ENCODE measurements at regions not wholly inside any gene's neighbourhood (a gene's known extent, or its start where the extent isn't known, plus 50 kb on each side); places are given as distances from the start of the nearest gene placed in this dataset.

DNA sequence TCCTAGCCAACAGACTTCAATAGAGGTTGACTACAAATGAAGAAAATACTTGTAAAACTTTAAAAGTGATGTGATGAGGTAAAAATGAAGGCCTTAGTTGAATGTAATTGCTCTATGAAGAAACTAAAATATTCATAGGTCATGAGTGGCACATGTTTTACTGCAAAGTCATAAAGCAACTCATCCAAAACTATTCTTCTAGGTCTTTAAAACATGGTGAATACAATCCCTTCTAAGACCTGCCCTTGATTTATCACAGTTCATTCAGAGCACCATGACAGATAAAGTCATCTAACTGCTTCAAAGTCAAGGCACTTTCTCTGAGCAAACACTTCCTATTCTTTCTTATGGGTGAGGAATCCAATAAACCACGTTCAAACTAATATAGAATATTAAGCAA, 713.5 kb downstream of the SORCS1 start:
- no peaks in the 10 kb centered on the region for H4K20me1 ChIP-seq (ENCODE audit: control insufficient read depth, extremely low read depth, insufficient read depth, low read length)
- H3K79me2 ChIP-seq (ENCODE audit: control insufficient read depth, insufficient read depth, low read length) = no peaks in the 10 kb centered on the region
- no peaks in the 10 kb centered on the region for H3K4me1 ChIP-seq (ENCODE audit: control insufficient read depth, extremely low read depth, insufficient read depth, low read length)
- no peak overlapping the region for H3K4me2 ChIP-seq (ENCODE audit: control insufficient read depth, extremely low read depth, insufficient read depth, low read depth, low read length)
- H3K27me3 ChIP-seq (ENCODE audit: control insufficient read depth, extremely low read depth, insufficient read depth, low read length) = no peaks in the 10 kb centered on the region
- no peak overlapping the region for H3K9ac ChIP-seq (ENCODE audit: control insufficient read depth, extremely low read depth, insufficient read depth, low read length)
- no peaks in the 10 kb centered on the region for H3K9me3 ChIP-seq (ENCODE audit: control insufficient read depth, low read depth, low read length)
- no peak for FAIRE-seq
- no peak for DNase-seq (ENCODE audit: low read depth, low spot score)
- dilution Hi-C loops (cut with MboI; ENCODE audit: extremely low pct_ligation_motif_present, low sequenced_read_pairs) = no loop called here
- H3K36me3 ChIP-seq (ENCODE audit: control insufficient read depth in 2 of 2, extremely low read depth in 1 of 2, insufficient read depth in 2 of 2, low read length in 2 of 2) = no peaks in the 10 kb centered on the region
- H2AFZ ChIP-seq (ENCODE audit: control insufficient read depth, low read length) = peak overlapping the region; percentile 16
- no peak overlapping the region for H3K4me3 ChIP-seq (ENCODE audit: control insufficient read depth in 2 of 3, extremely low read depth in 1 of 3, insufficient read depth in 2 of 3, low read depth in 1 of 3, low read length in 3 of 3)
- H3K27ac ChIP-seq (ENCODE audit: control insufficient read depth, insufficient read depth, low read length) = no peak overlapping the region
- no peak for TF ChIP-seq EZH2 (IDR thresholded peaks at IDR 0.05; ENCODE audit: low read length)
- TF ChIP-seq, protein P1, sequence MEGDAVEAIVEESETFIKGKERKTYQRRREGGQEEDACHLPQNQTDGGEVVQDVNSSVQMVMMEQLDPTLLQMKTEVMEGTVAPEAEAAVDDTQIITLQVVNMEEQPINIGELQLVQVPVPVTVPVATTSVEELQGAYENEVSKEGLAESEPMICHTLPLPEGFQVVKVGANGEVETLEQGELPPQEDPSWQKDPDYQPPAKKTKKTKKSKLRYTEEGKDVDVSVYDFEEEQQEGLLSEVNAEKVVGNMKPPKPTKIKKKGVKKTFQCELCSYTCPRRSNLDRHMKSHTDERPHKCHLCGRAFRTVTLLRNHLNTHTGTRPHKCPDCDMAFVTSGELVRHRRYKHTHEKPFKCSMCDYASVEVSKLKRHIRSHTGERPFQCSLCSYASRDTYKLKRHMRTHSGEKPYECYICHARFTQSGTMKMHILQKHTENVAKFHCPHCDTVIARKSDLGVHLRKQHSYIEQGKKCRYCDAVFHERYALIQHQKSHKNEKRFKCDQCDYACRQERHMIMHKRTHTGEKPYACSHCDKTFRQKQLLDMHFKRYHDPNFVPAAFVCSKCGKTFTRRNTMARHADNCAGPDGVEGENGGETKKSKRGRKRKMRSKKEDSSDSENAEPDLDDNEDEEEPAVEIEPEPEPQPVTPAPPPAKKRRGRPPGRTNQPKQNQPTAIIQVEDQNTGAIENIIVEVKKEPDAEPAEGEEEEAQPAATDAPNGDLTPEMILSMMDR (optimal IDR thresholded peaks at IDR 0.05 in 1 of 3, IDR thresholded peaks at IDR 0.05 in 1 of 3, conservative IDR thresholded peaks at IDR 0.05 in 1 of 3; ENCODE audit: extremely low read depth in 1 of 3, insufficient read depth in 2 of 3, low read length in 3 of 3) = no peak
- no peaks in the 10 kb centered on the region for H3K9me1 ChIP-seq (ENCODE audit: control insufficient read depth, extremely low read depth, insufficient read depth, low read length)

DNA sequence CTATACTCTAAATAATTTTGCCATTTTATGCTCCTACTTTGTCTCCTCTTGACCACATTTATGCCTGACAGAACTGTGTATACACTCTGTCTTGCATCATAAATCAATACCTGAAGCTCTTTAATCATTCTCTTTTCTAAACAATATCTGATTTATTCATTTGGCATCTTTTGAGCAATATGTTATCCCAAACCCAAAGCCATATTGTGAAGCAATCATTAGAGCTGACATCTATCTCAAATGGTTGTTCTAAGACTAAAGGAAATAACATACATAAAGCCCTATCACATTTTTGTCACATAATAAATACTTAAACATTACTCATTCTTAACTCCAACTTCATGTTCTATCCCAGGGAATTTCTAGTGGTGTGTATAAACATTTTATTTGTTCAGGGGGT, 717.6 kb downstream of the SORCS1 start:
- Histone ChIP-seq H4K20me1 (ENCODE audit: control insufficient read depth, extremely low read depth, insufficient read depth, low read length) (no peaks in the 10 kb centered on the region), H3K9me1 (ENCODE audit: control insufficient read depth, extremely low read depth, insufficient read depth, low read length) (no peaks in the 10 kb centered on the region), H3K36me3 (ENCODE audit: control insufficient read depth in 2 of 2, extremely low read depth in 1 of 2, insufficient read depth in 2 of 2, low read length in 2 of 2) (no peaks in the 10 kb centered on the region), H3K27me3 (ENCODE audit: control insufficient read depth, extremely low read depth, insufficient read depth, low read length) (no peaks in the 10 kb centered on the region), H3K27ac (ENCODE audit: control insufficient read depth, insufficient read depth, low read length) (no peak overlapping the region), H3K9ac (ENCODE audit: control insufficient read depth, extremely low read depth, insufficient read depth, low read length) (no peak overlapping the region), H3K4me1 (ENCODE audit: control insufficient read depth, extremely low read depth, insufficient read depth, low read length) (peaks cover 6% of the 10 kb centered on the region), H3K9me3 (ENCODE audit: control insufficient read depth, low read depth, low read length) (no peaks in the 10 kb centered on the region), H3K79me2 (ENCODE audit: control insufficient read depth, insufficient read depth, low read length) (no peaks in the 10 kb centered on the region), H2AFZ (ENCODE audit: control insufficient read depth, low read length) (no peak overlapping the region), H3K4me3 (ENCODE audit: control insufficient read depth in 2 of 3, extremely low read depth in 1 of 3, insufficient read depth in 2 of 3, low read depth in 1 of 3, low read length in 3 of 3) (no peak overlapping the region), H3K4me2 (ENCODE audit: control insufficient read depth, extremely low read depth, insufficient read depth, low read depth, low read length) (no peak overlapping the region)
- no peak for DNase-seq (ENCODE audit: low read depth, low spot score)
- FAIRE-seq = no peak
- TF ChIP-seq EZH2 (IDR thresholded peaks at IDR 0.05; ENCODE audit: low read length) = no peak
- TF ChIP-seq, protein P1 (optimal IDR thresholded peaks at IDR 0.05 in 1 of 3, IDR thresholded peaks at IDR 0.05 in 1 of 3, conservative IDR thresholded peaks at IDR 0.05 in 1 of 3; ENCODE audit: extremely low read depth in 1 of 3, insufficient read depth in 2 of 3, low read length in 3 of 3) = no peak
- dilution Hi-C loops (cut with MboI; ENCODE audit: extremely low pct_ligation_motif_present, low sequenced_read_pairs) = no loop called here

All from keratinocyte (primary cell).